CD14-positive monocyte (primary cell): ENCODE measurements at regions not wholly inside any gene's neighbourhood (a gene's known extent, or its start where the extent isn't known, plus 50 kb on each side); places are given as distances from the start of the nearest gene placed in this dataset.

Experiments used
- DNase-seq, 3 donors: peaks; one replicate each; pipeline ENCODE4 v3.0.0-alpha.2; 2011 to 2022
- H2AFZ ChIP-seq: 2 replicates; pipeline ENCODE4 v1.6.0; 2012; ENCODE audit warnings: mild to moderate bottlenecking, low read depth, low read length, inconsistent platforms; ENCODE audit not compliant: insufficient read depth, poor library complexity, severe bottlenecking
- H3K27ac ChIP-seq, 2 donors: 1 replicate in 1 of 2; 2 replicates in 1 of 2; pipeline ENCODE4 v1.5.1; 2012 to 2013; ENCODE audit warnings: low read length in 2 of 2, control low read depth in 1 of 2, inconsistent platforms in 1 of 2, low read depth in 1 of 2, mild to moderate bottlenecking in 1 of 2
- H3K27me3 ChIP-seq, 2 donors: one replicate each; pipeline versions ENCODE4 v1.6.0 to v1.6.1; 2011 to 2013; ENCODE audit warnings: low read length in 2 of 2; ENCODE audit not compliant: control insufficient read depth in 2 of 2, insufficient read depth in 2 of 2
- H3K36me3 ChIP-seq, 2 donors: replicated peaks in 1 of 2; 1 replicate in 1 of 2; 2 replicates in 1 of 2; pipeline versions ENCODE4 v1.5.1 to v1.6.1; 2012 to 2013; ENCODE audit warnings: low read length in 2 of 2, control low read depth in 1 of 2, inconsistent platforms in 1 of 2, mild to moderate bottlenecking in 1 of 2; ENCODE audit not compliant: insufficient read depth in 2 of 2, control insufficient read depth in 1 of 2
- H3K4me1 ChIP-seq, 2 donors: 1 replicate in 1 of 2; 2 replicates in 1 of 2; pipeline versions ENCODE4 v1.5.1 to v1.6.1; 2012 to 2013; ENCODE audit warnings: low read length in 2 of 2, control low read depth in 1 of 2, inconsistent platforms in 1 of 2, mild to moderate bottlenecking in 1 of 2, moderate library complexity in 1 of 2; ENCODE audit not compliant: insufficient read depth in 2 of 2, control insufficient read depth in 1 of 2
- H3K4me2 ChIP-seq: replicated peaks from 2 replicates; pipeline ENCODE3; 2012; ENCODE audit warnings: low read length, moderate library complexity, mild to moderate bottlenecking; ENCODE audit not compliant: poor library complexity, severe bottlenecking; ENCODE audit errors: extremely low read depth
- H3K4me3 ChIP-seq, 3 experiments: fragments of 200-600 bp in 1 of 3; sonication (generic) in 1 of 3; replicated peaks in 1 of 3; 1 replicate in 2 of 3; 2 replicates in 1 of 3; pipeline ENCODE4 v1.5.1; 2011 to 2013; ENCODE audit warnings: low read length in 3 of 3, mild to moderate bottlenecking in 3 of 3, control low read depth in 2 of 3, low read depth in 2 of 3, inconsistent platforms in 1 of 3, moderate library complexity in 1 of 3
- H3K79me2 ChIP-seq: 2 replicates; pipeline ENCODE4 v1.6.0; 2012; ENCODE audit warnings: mild to moderate bottlenecking, control low read depth, inconsistent platforms, low read length, moderate library complexity; ENCODE audit not compliant: insufficient read depth
- H3K9ac ChIP-seq: 2 replicates; pipeline ENCODE4 v1.6.0; 2017; ENCODE audit warnings: low read length, mild to moderate bottlenecking; ENCODE audit not compliant: insufficient read depth, poor library complexity, severe bottlenecking
- H3K9me3 ChIP-seq, 2 donors: replicated peaks in 1 of 2; 1 replicate in 1 of 2; 2 replicates in 1 of 2; pipeline versions ENCODE4 v1.5.1 to v1.6.1; 2012 to 2013; ENCODE audit warnings: low read length in 2 of 2, control low read depth in 1 of 2; ENCODE audit not compliant: control insufficient read depth in 1 of 2, insufficient read depth in 1 of 2
- H4K20me1 ChIP-seq: 2 replicates; pipeline ENCODE4 v1.6.0; 2012; ENCODE audit warnings: mild to moderate bottlenecking, low read length, control low read depth, moderate library complexity; ENCODE audit not compliant: insufficient read depth
- H3K27ac Mint-ChIP-seq, 7 donors: one replicate each; pipeline ENCODE4 v1.8.0; 2020; ENCODE audit warnings: mild to moderate bottlenecking in 7 of 7, mixed read lengths in 7 of 7, moderate library complexity in 6 of 7, inconsistent platforms in 2 of 7
- H3K27me3 Mint-ChIP-seq, 3 donors: one replicate each; pipeline ENCODE4 v1.8.0; 2021 to 2022; ENCODE audit warnings: low read depth in 3 of 3, mild to moderate bottlenecking in 3 of 3, mixed read lengths in 3 of 3, moderate library complexity in 3 of 3, inconsistent platforms in 1 of 3
- H3K36me3 Mint-ChIP-seq, 2 donors: one replicate each; pipeline ENCODE4 v1.8.0; 2020; ENCODE audit warnings: mixed read lengths in 2 of 2, inconsistent platforms in 1 of 2, mild to moderate bottlenecking in 1 of 2
- H3K4me1 Mint-ChIP-seq: one replicate; pipeline ENCODE4 v1.8.0; 2020; ENCODE audit warnings: mild to moderate bottlenecking, mixed read lengths
- H3K4me3 Mint-ChIP-seq, 2 donors: one replicate each; pipeline ENCODE4 v1.8.0; 2020; ENCODE audit warnings: mild to moderate bottlenecking in 2 of 2, mixed read lengths in 2 of 2, moderate library complexity in 1 of 2
- H3K9me3 Mint-ChIP-seq, 7 donors: one replicate each; pipeline ENCODE4 v1.8.0; 2020 to 2022; ENCODE audit warnings: mixed read lengths in 7 of 7, mild to moderate bottlenecking in 6 of 7, moderate library complexity in 6 of 7, inconsistent platforms in 2 of 7
- WGBS: methylation state at CpG from one replicate; pipeline ENCODE4 v1.1.5; 2013; ENCODE audit warnings: missing lambda C conversion rate; ENCODE audit not compliant: insufficient coverage; 5-methylcytosine and 5-hydroxymethylcytosine counted together
- intact Hi-C, 2 donors: fragments of 100-400 bp; cut with micrococcal nuclease; formaldehyde crosslinking; loops; one replicate each; pipeline versions ENCODE4 v1.15.0 to v1.15.1; 2023
- TF ChIP-seq, protein P1 (sequence below): fragments of 200-600 bp; IDR thresholded peaks from one replicate; pipeline ENCODE4 v1.8.0; 2022; ENCODE audit warnings: antibody characterized with exemption, mild to moderate bottlenecking

DNA sequence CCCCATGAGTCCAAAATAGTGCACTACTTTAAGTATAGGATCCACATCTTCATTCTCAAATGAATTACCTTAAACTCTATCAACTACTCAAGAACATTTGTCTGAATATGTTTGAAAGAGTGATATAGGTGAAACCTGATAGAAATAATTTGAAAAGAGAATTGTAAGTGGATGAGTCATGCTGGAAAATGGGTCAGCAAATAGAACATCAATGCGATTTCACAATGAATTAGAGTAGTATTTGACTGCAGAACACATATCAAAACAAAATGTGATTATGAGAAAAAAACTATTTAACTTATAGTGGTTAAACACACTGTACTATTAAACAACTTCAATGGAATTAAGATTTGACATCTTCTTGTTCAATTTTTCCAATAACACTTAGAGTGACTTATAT lies 300.6 kb upstream of the KLHL1 start:
- no peaks in the 10 kb centered on the region for H3K79me2 ChIP-seq
- no peak overlapping the region for H3K9ac ChIP-seq
- H3K9me3 Mint-ChIP-seq, result peaks cover 0 to 7% (median 2%) of the 10 kb centered on the region in 7 donors
- H3K27me3 ChIP-seq, result no peaks in the 10 kb centered on the region
- intact Hi-C loops, result no loop called here
- no peaks in the 10 kb centered on the region for H4K20me1 ChIP-seq
- H3K4me1 ChIP-seq, result no peaks in the 10 kb centered on the region
- no peak for DNase-seq
- TF ChIP-seq, protein P1, sequence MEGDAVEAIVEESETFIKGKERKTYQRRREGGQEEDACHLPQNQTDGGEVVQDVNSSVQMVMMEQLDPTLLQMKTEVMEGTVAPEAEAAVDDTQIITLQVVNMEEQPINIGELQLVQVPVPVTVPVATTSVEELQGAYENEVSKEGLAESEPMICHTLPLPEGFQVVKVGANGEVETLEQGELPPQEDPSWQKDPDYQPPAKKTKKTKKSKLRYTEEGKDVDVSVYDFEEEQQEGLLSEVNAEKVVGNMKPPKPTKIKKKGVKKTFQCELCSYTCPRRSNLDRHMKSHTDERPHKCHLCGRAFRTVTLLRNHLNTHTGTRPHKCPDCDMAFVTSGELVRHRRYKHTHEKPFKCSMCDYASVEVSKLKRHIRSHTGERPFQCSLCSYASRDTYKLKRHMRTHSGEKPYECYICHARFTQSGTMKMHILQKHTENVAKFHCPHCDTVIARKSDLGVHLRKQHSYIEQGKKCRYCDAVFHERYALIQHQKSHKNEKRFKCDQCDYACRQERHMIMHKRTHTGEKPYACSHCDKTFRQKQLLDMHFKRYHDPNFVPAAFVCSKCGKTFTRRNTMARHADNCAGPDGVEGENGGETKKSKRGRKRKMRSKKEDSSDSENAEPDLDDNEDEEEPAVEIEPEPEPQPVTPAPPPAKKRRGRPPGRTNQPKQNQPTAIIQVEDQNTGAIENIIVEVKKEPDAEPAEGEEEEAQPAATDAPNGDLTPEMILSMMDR, result no peak
- WGBS, result no CpG with 5 or more reads among the region's 1 CpG
- H3K9me3 ChIP-seq, result peaks cover 4 to 7% of the 10 kb centered on the region in 2 donors
- no peaks in the 10 kb centered on the region for H3K27me3 Mint-ChIP-seq
- H3K27ac ChIP-seq, result no peak overlapping the region
- H3K27ac Mint-ChIP-seq, result no peak overlapping the region
- no peaks in the 10 kb centered on the region for H3K36me3 Mint-ChIP-seq
- no peak overlapping the region for H3K4me3 ChIP-seq
- H2AFZ ChIP-seq, result no peak overlapping the region
- H3K4me3 Mint-ChIP-seq, result no peak overlapping the region
- no peaks in the 10 kb centered on the region for H3K36me3 ChIP-seq
- H3K4me2 ChIP-seq, result no peak overlapping the region
- no peaks in the 10 kb centered on the region for H3K4me1 Mint-ChIP-seq

DNA sequence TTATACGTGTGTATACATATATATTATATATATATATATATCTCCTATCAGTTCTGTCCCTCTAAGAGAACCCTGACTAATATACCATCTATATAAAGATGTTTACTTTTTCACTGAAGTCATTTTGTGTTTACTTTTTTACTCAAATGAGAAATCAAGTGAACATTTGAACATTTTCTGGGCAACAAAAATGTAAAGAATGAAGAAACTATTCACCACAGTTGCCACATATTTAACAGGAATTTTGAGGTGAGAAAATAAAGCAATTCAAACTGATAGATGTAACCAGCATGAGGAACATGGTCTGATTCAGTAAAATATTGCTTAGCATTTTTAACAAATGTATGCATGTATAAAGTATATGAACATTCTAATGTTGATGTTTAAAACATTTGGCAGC lies 299.2 kb upstream of the KLHL1 start:
- no peaks in the 10 kb centered on the region for H4K20me1 ChIP-seq

More for the DNA sequence above, 299.2 kb upstream of the KLHL1 start:
- TF ChIP-seq, protein P1, result no peak
- Histone ChIP-seq H2AFZ (no peak overlapping the region), H3K36me3 (no peaks in the 10 kb centered on the region), H3K4me3 (no peak overlapping the region), H3K4me2 (no peak overlapping the region), H3K9me3 (peaks cover 0 to 3% of the 10 kb centered on the region in 2 donors), H3K9ac (no peak overlapping the region), H3K79me2 (no peaks in the 10 kb centered on the region), H3K27me3 (no peaks in the 10 kb centered on the region), H3K4me1 (no peaks in the 10 kb centered on the region), H3K27ac (no peak overlapping the region)
- DNase-seq, result no peak
- Mint-ChIP-seq H3K9me3 (peaks cover 0 to 2% (median 1%) of the 10 kb centered on the region in 7 donors), H3K36me3 (no peaks in the 10 kb centered on the region), H3K4me3 (no peak overlapping the region), H3K27me3 (no peaks in the 10 kb centered on the region), H3K4me1 (no peaks in the 10 kb centered on the region), H3K27ac (no peak overlapping the region)
- intact Hi-C loops, result no loop called here
- WGBS, result no CpG with 5 or more reads among the region's 1 CpG
